Thoracic aorta (tissue), 2 donors: ENCODE measurements at regions not wholly inside any gene's neighbourhood (a gene's known extent, or its start where the extent isn't known, plus 50 kb on each side); places are given as distances from the start of the nearest gene placed in this dataset.

ENCODE experiments used
- ATAC-seq: fragments of 150-250 bp; one replicate; pipeline ENCODE4 v1.8.0; 2017; ENCODE audit warnings: low read depth; ENCODE audit not compliant: insufficient number of reproducible peaks, low FRiP score
- DNase-seq: peaks from one replicate; pipeline ENCODE4 v3.0.0-alpha.2; 2020; ENCODE audit warnings: low spot score
- H3K27ac ChIP-seq, 2 donors: fragments of 200-600 bp; sonication (generic); 1 replicate in 1 of 2; 2 replicates in 1 of 2; pipeline ENCODE4 v1.5.1; 2016; ENCODE audit warnings: mild to moderate bottlenecking in 2 of 2, moderate library complexity in 2 of 2
- H3K27me3 ChIP-seq: fragments of 200-600 bp; sonication (generic); replicated peaks from 2 replicates; pipeline ENCODE4 v1.6.0; 2016; ENCODE audit warnings: mild to moderate bottlenecking; ENCODE audit not compliant: insufficient read depth
- H3K36me3 ChIP-seq: fragments of 200-600 bp; sonication (generic); one replicate; pipeline ENCODE4 v1.5.1; 2016
- H3K4me1 ChIP-seq, 2 donors: fragments of 200-600 bp; sonication (generic); 1 replicate in 1 of 2; 2 replicates in 1 of 2; pipeline versions ENCODE4 v1.5.1 to v1.6.0; 2016; ENCODE audit warnings: low read depth in 2 of 2, mild to moderate bottlenecking in 1 of 2; ENCODE audit not compliant: control insufficient read depth in 1 of 2
- H3K4me3 ChIP-seq: fragments of 200-600 bp; sonication (generic); 2 replicates; pipeline ENCODE4 v1.5.1; 2016; ENCODE audit warnings: mild to moderate bottlenecking
- H3K9me3 ChIP-seq: fragments of 200-600 bp; sonication (generic); 2 replicates; pipeline ENCODE4 v1.5.1; 2016
- CTCF ChIP-seq: fragments of 200-600 bp; sonication (generic); IDR thresholded peaks from one replicate; pipeline ENCODE4 v1.5.1; 2019; ENCODE audit warnings: antibody characterized with exemption

- no peaks in the 10 kb centered on the region for H3K36me3 ChIP-seq
- H3K27me3 ChIP-seq: no peaks in the 10 kb centered on the region
- no peaks in the 10 kb centered on the region for H3K9me3 ChIP-seq
- no peak for ATAC-seq
- DNase-seq: no peak
- H3K27ac ChIP-seq: no peak overlapping the region
- no peak for TF ChIP-seq CTCF
- H3K4me1 ChIP-seq: no peaks in the 10 kb centered on the region
- no peak overlapping the region for H3K4me3 ChIP-seq
Observed at GRCh38 chr2:234235191-234235590, 184.7 kb downstream of the SPP2 start.

- ATAC-seq: no peak
- Histone ChIP-seq H3K36me3 (no peaks in the 10 kb centered on the region), H3K4me3 (no peak overlapping the region), H3K9me3 (no peaks in the 10 kb centered on the region), H3K27ac (no peak overlapping the region), H3K27me3 (no peaks in the 10 kb centered on the region), H3K4me1 (no peaks in the 10 kb centered on the region)
- TF ChIP-seq CTCF: no peak
- DNase-seq: no peak
Observed at GRCh38 chr2:234231460-234231859, 181.0 kb downstream of the SPP2 start.

GRCh38 chr2:234219046-234219310 is 168.5 kb downstream of the SPP2 start:
- H3K4me1 ChIP-seq: no peaks in the 10 kb centered on the region
- no peak for ATAC-seq
- H3K27ac ChIP-seq: no peak overlapping the region
- H3K27me3 ChIP-seq: no peaks in the 10 kb centered on the region
- no peak for DNase-seq
- no peak overlapping the region for H3K4me3 ChIP-seq
- H3K36me3 ChIP-seq: no peaks in the 10 kb centered on the region
- H3K9me3 ChIP-seq: no peaks in the 10 kb centered on the region
- no peak for TF ChIP-seq CTCF

- Histone ChIP-seq H3K4me1 (no peaks in the 10 kb centered on the region), H3K9me3 (no peaks in the 10 kb centered on the region), H3K4me3 (no peak overlapping the region), H3K36me3 (no peaks in the 10 kb centered on the region), H3K27ac (no peak overlapping the region), H3K27me3 (no peaks in the 10 kb centered on the region)
- ATAC-seq (no peak), DNase-seq (no peak)
- TF ChIP-seq CTCF: no peak
Observed at GRCh38 chr2:234218266-234219045, 168.0 kb downstream of the SPP2 start.

GRCh38 chr2:234212534-234212933 is 162.0 kb downstream of the SPP2 start:
- Histone ChIP-seq H3K36me3 (no peaks in the 10 kb centered on the region), H3K4me3 (no peak overlapping the region), H3K9me3 (no peaks in the 10 kb centered on the region), H3K4me1 (no peaks in the 10 kb centered on the region), H3K27ac (no peak overlapping the region), H3K27me3 (no peaks in the 10 kb centered on the region)
- TF ChIP-seq CTCF: no peak
- DNase-seq (no peak), ATAC-seq (no peak)
